H1 (cell line): ENCODE measurements at regions not wholly inside any gene's neighbourhood (a gene's known extent, or its start where the extent isn't known, plus 50 kb on each side); places are given as distances from the start of the nearest gene placed in this dataset.

Experiments used
- CTCF ChIA-PET: fragments of 300-600 bp; sonication (Branson Sonifier 250); formaldehyde crosslinking; loops from one replicate; lab custom pipeline; 2021; ENCODE audit not compliant: partially characterized antibody; lab: Charles Lee
- POLR2A ChIA-PET: fragments of 300-600 bp; sonication (Branson Sonifier 250); formaldehyde crosslinking; loops from one replicate; lab custom pipeline; 2021; ENCODE audit warnings: inconsistent platforms; ENCODE audit not compliant: partially characterized antibody; lab: Charles Lee
- DNase-seq, 2 experiments: peaks; one replicate each; pipeline versions ENCODE4 v3.0.0 to v3.0.0-alpha.2; 2010 to 2022; ENCODE audit warnings: low spot score in 2 of 2, low read depth in 1 of 2, mixed read lengths in 1 of 2
- FAIRE-seq: peaks from 2 replicates; lab custom pipeline; 2011; peaks lifted over from hg19 to GRCh38; lab: Jason Lieb, UNC
- H2AFZ ChIP-seq: 2 replicates; pipeline ENCODE4 v1.8.1; 2012; ENCODE audit warnings: low read length, inconsistent platforms
- H2AK5ac ChIP-seq: 2 replicates; pipeline ENCODE4 v1.6.1; 2013; ENCODE audit warnings: low read depth, low read length
- H2BK120ac ChIP-seq: replicated peaks from 2 replicates; pipeline ENCODE3; 2013; ENCODE audit warnings: low read depth, low read length, inconsistent platforms
- H2BK12ac ChIP-seq: 2 replicates; pipeline ENCODE4 v1.6.1; 2013; ENCODE audit warnings: low read depth, low read length
- H2BK15ac ChIP-seq: 2 replicates; pipeline ENCODE4 v1.6.1; 2013; ENCODE audit warnings: low read length
- H2BK20ac ChIP-seq: 2 replicates; pipeline ENCODE4 v1.6.1; 2013; ENCODE audit warnings: low read length
- H2BK5ac ChIP-seq: 2 replicates; pipeline ENCODE4 v1.6.1; 2013; ENCODE audit warnings: low read depth, low read length
- H3K14ac ChIP-seq: 2 replicates; pipeline ENCODE4 v1.6.1; 2013; ENCODE audit warnings: inconsistent platforms; ENCODE audit not compliant: insufficient read length
- H3K18ac ChIP-seq: 2 replicates; pipeline ENCODE4 v1.6.1; 2013; ENCODE audit warnings: low read length; ENCODE audit errors: extremely low read depth
- H3K23ac ChIP-seq: 2 replicates; pipeline ENCODE4 v1.6.1; 2013; ENCODE audit warnings: inconsistent platforms; ENCODE audit not compliant: insufficient read length
- H3K23me2 ChIP-seq: 2 replicates; pipeline ENCODE4 v1.6.1; 2013; ENCODE audit warnings: low read depth, low read length
- H3K27ac ChIP-seq: 2 replicates; pipeline ENCODE4 v1.6.1; 2011; ENCODE audit warnings: low read depth, low read length, inconsistent platforms
- H3K27me3 ChIP-seq, 4 experiments: replicated peaks in 1 of 4; 1 replicate in 1 of 4; 2 replicates in 3 of 4; pipeline versions ENCODE4 v1.6.1 to v1.8.1; 2011 to 2013; ENCODE audit warnings: low read length in 3 of 4, mild to moderate bottlenecking in 3 of 4, inconsistent platforms in 2 of 4, mixed read lengths in 2 of 4, moderate library complexity in 1 of 4; ENCODE audit not compliant: control insufficient read depth in 3 of 4, insufficient read depth in 3 of 4; ENCODE audit errors: extremely low read depth in 1 of 4
- H3K36me3 ChIP-seq, 4 experiments: 2 replicates each; pipeline versions ENCODE4 v1.6.1 to v1.8.1; 2011 to 2013; ENCODE audit warnings: mild to moderate bottlenecking in 4 of 4, low read length in 3 of 4, moderate library complexity in 2 of 4, control low read depth in 1 of 4, inconsistent platforms in 1 of 4; ENCODE audit not compliant: insufficient read depth in 4 of 4, control insufficient read depth in 2 of 4
- H3K4ac ChIP-seq: replicated peaks from 2 replicates; pipeline ENCODE3; 2013; ENCODE audit warnings: low read length, low read depth, mixed read lengths, inconsistent platforms; ENCODE audit not compliant: insufficient read length
- H3K4me1 ChIP-seq, 4 experiments: replicated peaks in 1 of 4; 1 replicate in 1 of 4; 2 replicates in 3 of 4; pipeline versions ENCODE4 v1.6.1 to v1.8.1; 2011 to 2013; ENCODE audit warnings: low read length in 3 of 4, inconsistent platforms in 2 of 4, mixed read lengths in 1 of 4; ENCODE audit not compliant: insufficient read depth in 4 of 4, control insufficient read depth in 3 of 4
- H3K4me2 ChIP-seq, 2 experiments: 2 replicates each; pipeline versions ENCODE4 v1.6.1 to v1.8.1; 2011 to 2013; ENCODE audit warnings: low read depth in 2 of 2, low read length in 2 of 2, control low read depth in 1 of 2, inconsistent platforms in 1 of 2, mild to moderate bottlenecking in 1 of 2; ENCODE audit not compliant: insufficient read depth in 1 of 2
- H3K4me3 ChIP-seq, 4 experiments: fragments of 200-600, 300-600 bp in 1 of 4; sonication (generic), shearing (Covaris generic), sonication (Bioruptor Twin) in 1 of 4; 2 replicates each; pipeline versions ENCODE4 v1.5.1 to v1.8.1; 2011 to 2016; ENCODE audit warnings: low read length in 4 of 4, low read depth in 3 of 4, control low read depth in 2 of 4, inconsistent platforms in 2 of 4, mild to moderate bottlenecking in 2 of 4, mixed read lengths in 1 of 4, moderate library complexity in 1 of 4; ENCODE audit not compliant: insufficient read depth in 2 of 4; ENCODE audit errors: extremely low read depth in 1 of 4
- H3K56ac ChIP-seq: replicated peaks from 2 replicates; pipeline ENCODE3; 2013; ENCODE audit warnings: low read depth, mild to moderate bottlenecking, mixed read lengths, low read length, inconsistent platforms; ENCODE audit not compliant: insufficient read length
- H3K79me1 ChIP-seq: 2 replicates; pipeline ENCODE4 v1.6.1; 2013; ENCODE audit warnings: low read depth, low read length, control low read depth
- H3K79me2 ChIP-seq, 2 experiments: 2 replicates each; pipeline versions ENCODE4 v1.6.1 to v1.8.1; 2012 to 2013; ENCODE audit warnings: low read length in 2 of 2, mild to moderate bottlenecking in 2 of 2, inconsistent platforms in 1 of 2; ENCODE audit not compliant: insufficient read depth in 2 of 2, control insufficient read depth in 1 of 2
- H3K9ac ChIP-seq, 4 experiments: replicated peaks in 1 of 4; 1 replicate in 1 of 4; 2 replicates in 3 of 4; pipeline versions ENCODE4 v1.6.1 to v1.8.1; 2011 to 2013; ENCODE audit warnings: low read depth in 3 of 4, low read length in 3 of 4, control low read depth in 2 of 4, mild to moderate bottlenecking in 2 of 4, moderate library complexity in 2 of 4, inconsistent platforms in 1 of 4; ENCODE audit errors: extremely low read depth in 1 of 4
- H3K9me3 ChIP-seq, 2 experiments: 2 replicates each; pipeline versions ENCODE4 v1.6.1 to v1.8.1; 2012 to 2013; ENCODE audit warnings: mild to moderate bottlenecking in 2 of 2, moderate library complexity in 2 of 2, control low read depth in 1 of 2, inconsistent platforms in 1 of 2, low read depth in 1 of 2, low read length in 1 of 2, mixed read lengths in 1 of 2; ENCODE audit not compliant: insufficient read depth in 2 of 2
- H4K20me1 ChIP-seq, 2 experiments: replicated peaks in 1 of 2; 2 replicates each; pipeline versions ENCODE3 to v1.8.1; 2011 to 2013; ENCODE audit warnings: inconsistent platforms in 2 of 2, low read length in 2 of 2, mild to moderate bottlenecking in 1 of 2; ENCODE audit not compliant: insufficient read depth in 2 of 2, control insufficient read depth in 1 of 2
- H4K5ac ChIP-seq: 2 replicates; pipeline ENCODE4 v1.6.1; 2013; ENCODE audit warnings: low read length, low read depth, mixed read lengths, inconsistent platforms; ENCODE audit not compliant: insufficient read length
- H4K8ac ChIP-seq: 2 replicates; pipeline ENCODE4 v1.8.0; 2013; ENCODE audit warnings: mild to moderate bottlenecking, moderate library complexity, low read length, inconsistent platforms; ENCODE audit not compliant: insufficient read depth; ENCODE audit errors: extremely low read depth
- H4K91ac ChIP-seq: replicated peaks from 2 replicates; pipeline ENCODE3; 2013; ENCODE audit warnings: low read length, mixed read lengths, inconsistent platforms; ENCODE audit not compliant: insufficient read length
- ATF3 ChIP-seq: IDR thresholded peaks from 2 replicates; pipeline ENCODE4 v1.6.1; 2011; ENCODE audit warnings: low read depth, mild to moderate bottlenecking, low read length; ENCODE audit not compliant: insufficient read depth
- BRCA1 ChIP-seq: IDR thresholded peaks from 2 replicates; pipeline ENCODE4 v1.6.1; 2012; ENCODE audit warnings: low read depth, low read length, improper control_type of control experiment
- CBX5 ChIP-seq: fragments of 300-800, 300-1000 bp; sonication (generic); IDR thresholded peaks from 2 replicates; pipeline ENCODE4 v1.7.1; 2016; ENCODE audit warnings: antibody characterized with exemption, low read length, low read depth
- CHD1 ChIP-seq: IDR thresholded peaks from 2 replicates; pipeline ENCODE4 v1.6.1; 2012; ENCODE audit warnings: low read depth, low read length, improper control_type of control experiment
- CREB1 ChIP-seq: IDR thresholded peaks from 2 replicates; pipeline ENCODE4 v1.6.1; 2012; ENCODE audit warnings: inconsistent platforms
- KDM4A ChIP-seq: IDR thresholded peaks from one replicate; pipeline ENCODE4 v1.7.1; 2012; ENCODE audit warnings: low read depth, mild to moderate bottlenecking, moderate library complexity, low read length, inconsistent platforms; ENCODE audit not compliant: severe bottlenecking
- MAFK ChIP-seq: IDR thresholded peaks from 2 replicates; pipeline ENCODE4 v1.6.1; 2012; ENCODE audit warnings: low read depth, mild to moderate bottlenecking, improper control_type of control experiment, low read length
- MAX ChIP-seq: IDR thresholded peaks from 2 replicates; pipeline ENCODE4 v1.6.1; 2012; ENCODE audit warnings: inconsistent platforms
- TCF12 ChIP-seq: IDR thresholded peaks from 2 replicates; pipeline ENCODE4 v1.6.1; 2011; ENCODE audit warnings: low read depth, mild to moderate bottlenecking, low read length
- USF2 ChIP-seq: IDR thresholded peaks from 2 replicates; pipeline ENCODE4 v1.6.1; 2011; ENCODE audit warnings: low read length, improper control_type of control experiment
- WGBS, 2 experiments: shearing (Covaris generic) in 1 of 2; methylation state at CpG; one replicate each; pipeline versions ENCODE4 v1.1.6 to v1.1.7; 2013 to 2015; ENCODE audit warnings: low lambda C conversion rate in 2 of 2, mixed read lengths in 2 of 2, inconsistent platforms in 1 of 2, low coverage in 1 of 2, missing lambda C conversion rate in 1 of 2; ENCODE audit not compliant: insufficient replicate concordance in 2 of 2, insufficient coverage in 1 of 2, insufficient read length in 1 of 2; ENCODE audit errors: extremely low coverage in 1 of 2, missing lambda C conversion rate in 1 of 2; 5-methylcytosine and 5-hydroxymethylcytosine counted together

DNA sequence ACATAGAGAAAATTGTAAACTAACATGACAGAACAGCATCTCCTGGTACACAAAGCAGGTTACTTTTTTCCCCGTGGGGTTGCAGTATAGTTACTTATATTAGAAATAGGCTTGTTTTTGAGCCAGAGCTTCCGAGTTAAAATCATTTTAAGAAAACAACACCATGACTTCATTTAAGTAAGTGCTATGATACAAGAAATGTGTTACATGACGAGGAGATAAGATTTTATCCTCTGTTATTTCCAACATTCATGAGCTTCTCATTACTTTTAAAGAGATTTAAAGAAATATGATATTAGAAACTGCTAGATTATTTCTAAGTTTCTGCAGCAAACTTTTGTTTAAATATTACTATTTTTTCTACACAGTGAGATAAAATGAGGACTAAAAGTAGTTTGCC is 968.7 kb downstream of the GATA3 start:
- no peaks in the 10 kb centered on the region for H3K27me3 ChIP-seq
- no peak overlapping the region for H2BK20ac ChIP-seq
- no peaks in the 10 kb centered on the region for H3K79me1 ChIP-seq
- no peak overlapping the region for H3K27ac ChIP-seq
- ChIA-PET CTCF (interaction anchor here (0.9 kb wide), 1 partner anchor 13 kb away, joined by 3 read pairs; no protein-coding TSS in a partner anchor), POLR2A (no interaction called here)
- H3K23ac ChIP-seq: no peak overlapping the region
- DNase-seq: no peak
- H4K20me1 ChIP-seq: no peaks in the 10 kb centered on the region
- no peak overlapping the region for H4K8ac ChIP-seq
- 85% methylated on average over 3 of the region's 3 CpGs; no CpG with 5 or more reads in 1 of the 2 experiments for WGBS, 2 experiments
- no peak overlapping the region for H2AFZ ChIP-seq
- H2AK5ac ChIP-seq: no peak overlapping the region
- H3K4me1 ChIP-seq: no peaks in the 10 kb centered on the region
- H3K79me2 ChIP-seq: no peaks in the 10 kb centered on the region
- no peak overlapping the region for H3K9ac ChIP-seq
- H2BK5ac ChIP-seq: no peak overlapping the region
- H2BK12ac ChIP-seq: no peak overlapping the region
- no peak overlapping the region for H3K18ac ChIP-seq
- no peaks in the 10 kb centered on the region for H3K36me3 ChIP-seq
- no peak overlapping the region for H3K14ac ChIP-seq
- no peak overlapping the region for H2BK120ac ChIP-seq
- H4K91ac ChIP-seq: no peak overlapping the region
- H3K4me2 ChIP-seq: no peak overlapping the region
- no peak overlapping the region for H2BK15ac ChIP-seq
- no peak overlapping the region for H3K4me3 ChIP-seq
- H3K4ac ChIP-seq: no peak overlapping the region
- FAIRE-seq: no peak
- no peak overlapping the region for H4K5ac ChIP-seq
- H3K56ac ChIP-seq: no peak overlapping the region
- no peaks in the 10 kb centered on the region for H3K23me2 ChIP-seq
- H3K9me3 ChIP-seq: no peaks in the 10 kb centered on the region
- TF ChIP-seq USF2 (no peak), CREB1 (no peak), ATF3 (no peak), CHD1 (no peak), MAX (no peak), MAFK (no peak), BRCA1 (no peak), KDM4A (no peak), CBX5 (no peak), TCF12 (no peak)
